K562 (cell line): ENCODE measurements at regions not wholly inside any gene's neighbourhood (a gene's known extent, or its start where the extent isn't known, plus 50 kb on each side); places are given as distances from the start of the nearest gene placed in this dataset.

Experiments
- ATAC-seq: fragments of 200-7000 bp; cut with Tn5 transposase; 3 replicates; pipeline ENCODE4 v1.9.1; 2020; ENCODE audit warnings: moderate library complexity
- BruUV-seq: library from RNA; stranded (reverse); fragments of 400-500 nt; replicated peaks from 2 replicates; lab custom pipeline; 2021; lab: Mats Ljungman, UMichigan
- CTCF ChIA-PET: fragments of 300-600 bp; formaldehyde crosslinking; extraction: SDS; loops from one replicate; lab custom pipeline; 2021; ENCODE audit warnings: low intra/inter-chr PET ratio; lab: Yijun Ruan, JAX
- POLR2A ChIA-PET: fragments of 300-600, 350-650 bp; sonication (Branson Sonifier 250); formaldehyde crosslinking; extraction: SDS; loops from one replicate; lab custom pipeline; 2021; ENCODE audit warnings: antibody characterized with exemption, inconsistent platforms; lab: Yijun Ruan, JAX
- DNase-seq, 4 experiments: peaks; one replicate each; pipeline versions ENCODE4 v3.0.0 to v3.0.0-alpha.2; 2011 to 2018; ENCODE audit warnings: low spot score in 3 of 4, mixed read lengths in 3 of 4; ENCODE audit errors: extremely low read depth in 1 of 4
- FAIRE-seq: peaks from 2 replicates; lab custom pipeline; 2011; peaks lifted over from hg19 to GRCh38; lab: Jason Lieb, UNC
- H2AFZ ChIP-seq: 2 replicates; pipeline ENCODE4 v1.6.0; 2011; ENCODE audit warnings: low read depth, low read length, control low read depth, inconsistent platforms
- H3K27ac ChIP-seq: fragments of 200-600 bp; 3 replicates; pipeline ENCODE4 v1.8.0; 2011; ENCODE audit warnings: low read depth, mild to moderate bottlenecking, control low read depth, inconsistent platforms, low read length, moderate library complexity, mixed read lengths; ENCODE audit errors: extremely low read depth
- H3K27me3 ChIP-seq, 2 experiments: fragments of 300-600 bp in 1 of 2; 2 replicates in 1 of 2; 3 replicates in 1 of 2; pipeline versions ENCODE4 v1.6.0 to v1.8.0; 2011; ENCODE audit warnings: inconsistent platforms in 2 of 2, low read length in 2 of 2, mild to moderate bottlenecking in 1 of 2, mixed read lengths in 1 of 2, moderate library complexity in 1 of 2; ENCODE audit not compliant: control insufficient read depth in 2 of 2, insufficient read depth in 2 of 2
- H3K36me3 ChIP-seq: fragments of 300-600 bp; 3 replicates; pipeline ENCODE4 v1.8.0; 2011; ENCODE audit warnings: mild to moderate bottlenecking, low read length, inconsistent platforms; ENCODE audit not compliant: control insufficient read depth, insufficient read depth
- H3K4me1 ChIP-seq, 2 experiments: fragments of 200-600 bp in 1 of 2; replicated peaks in 1 of 2; 2 replicates in 1 of 2; 3 replicates in 1 of 2; pipeline versions ENCODE4 v1.5.1 to v1.8.0; 2011; ENCODE audit warnings: inconsistent platforms in 2 of 2, low read length in 2 of 2, mild to moderate bottlenecking in 1 of 2, mixed read lengths in 1 of 2, moderate library complexity in 1 of 2; ENCODE audit not compliant: control insufficient read depth in 2 of 2, insufficient read depth in 2 of 2
- H3K4me2 ChIP-seq: 2 replicates; pipeline ENCODE4 v1.6.1; 2011; ENCODE audit warnings: low read length, control low read depth, inconsistent platforms, mixed read lengths; ENCODE audit not compliant: insufficient read depth
- H3K4me3 ChIP-seq: fragments of 200-600 bp; sonication (generic), shearing (Covaris generic); 2 replicates; pipeline ENCODE4 v1.5.1; 2016; ENCODE audit warnings: control low read depth, inconsistent platforms
- H3K79me2 ChIP-seq: fragments of 200-600 bp; 3 replicates; pipeline ENCODE4 v1.8.0; 2011; ENCODE audit warnings: low read length, inconsistent platforms; ENCODE audit not compliant: control insufficient read depth, insufficient read depth
- H3K9ac ChIP-seq, 2 experiments: 2 replicates each; pipeline versions ENCODE4 v1.6.0 to v1.6.1; 2011; ENCODE audit warnings: low read depth in 2 of 2, low read length in 2 of 2, control low read depth in 1 of 2, inconsistent platforms in 1 of 2, mild to moderate bottlenecking in 1 of 2, mixed read lengths in 1 of 2; ENCODE audit not compliant: insufficient read depth in 1 of 2
- H3K9me1 ChIP-seq: one replicate; pipeline ENCODE4 v1.6.0; 2011; ENCODE audit warnings: inconsistent platforms, mild to moderate bottlenecking, low read length, moderate library complexity; ENCODE audit not compliant: control insufficient read depth, insufficient read depth
- H3K9me3 ChIP-seq: replicated peaks from 2 replicates; pipeline ENCODE4 v1.5.1; 2011; ENCODE audit warnings: low read depth, low read length, inconsistent platforms; ENCODE audit not compliant: control insufficient read depth, insufficient read depth
- H4K20me1 ChIP-seq: replicated peaks from 2 replicates; pipeline ENCODE4 v1.6.1; 2011; ENCODE audit warnings: low read length, inconsistent platforms, mixed read lengths; ENCODE audit not compliant: control insufficient read depth, insufficient read depth
- CHD1 ChIP-seq: fragments of 200-600 bp; sonication (generic); IDR thresholded peaks from one replicate; pipeline ENCODE4 v1.6.1; 2012; ENCODE audit warnings: mild to moderate bottlenecking, moderate library complexity, low read length, inconsistent platforms
- ELF4 ChIP-seq: fragments of 450-650 bp; formaldehyde crosslinking; IDR thresholded peaks from 2 replicates; pipeline ENCODE4 v1.4.0; 2022; ENCODE audit warnings: missing genetic modification characterization
- ILK ChIP-seq: fragments of 450-650 bp; IDR thresholded peaks from 2 replicates; pipeline ENCODE4 v1.6.1; 2016; ENCODE audit warnings: missing genetic modification characterization, low read depth, mild to moderate bottlenecking, missing compliant biosample characterization, moderate library complexity, borderline replicate concordance
- NFRKB ChIP-seq: fragments of 450-650 bp; IDR thresholded peaks from 2 replicates; pipeline ENCODE4 v1.6.1; 2016; ENCODE audit warnings: low read depth
- NR4A1 ChIP-seq, 2 experiments: fragments of 250-450 bp in 1 of 2; fragments of 450-650 bp in 1 of 2; sonication (Bioruptor Pico) in 1 of 2; IDR thresholded peaks; 2 replicates each; pipeline versions ENCODE4 v1.4.0 to v1.6.1; 2016 to 2020; ENCODE audit warnings: mild to moderate bottlenecking in 2 of 2, missing compliant biosample characterization in 1 of 2, missing genetic modification characterization in 1 of 2, moderate library complexity in 1 of 2
- SP1 ChIP-seq: sonication (generic); formaldehyde crosslinking; IDR thresholded peaks from 2 replicates; pipeline ENCODE4 v1.8.1; 2022; ENCODE audit warnings: mild to moderate bottlenecking, missing genetic modification reagents
- WGBS: fragments of 100-300 bp; shearing (Covaris generic); methylation state at CpG from one replicate; pipeline ENCODE4 v1.1.6; 2016; ENCODE audit warnings: low coverage, mixed read lengths; ENCODE audit not compliant: insufficient coverage; ENCODE audit errors: missing lambda C conversion rate; 5-methylcytosine and 5-hydroxymethylcytosine counted together
- in situ Hi-C: fragments of 300-500 bp; cut with MboI; formaldehyde crosslinking; loops from 4 replicates; pipeline ENCODE4 v1.15.0; 2018; ENCODE audit warnings: inconsistent platforms, mixed read lengths
- intact Hi-C: fragments of 100-400 bp; cut with micrococcal nuclease; formaldehyde crosslinking; loops from 2 replicates; pipeline ENCODE4 v1.14.2; 2022
- TF ChIP-seq, protein P1 (sequence below): fragments of 450-650 bp; IDR thresholded peaks from 2 replicates; pipeline ENCODE4 v1.6.1; 2018; ENCODE audit warnings: mild to moderate bottlenecking, low read depth; ENCODE audit not compliant: partially characterized antibody
- TF ChIP-seq, protein P2 (sequence below): sonication (generic); formaldehyde crosslinking; IDR thresholded peaks from 2 replicates; pipeline ENCODE4 v1.8.1; 2023; ENCODE audit warnings: mild to moderate bottlenecking, missing genetic modification reagents, moderate library complexity
- TF ChIP-seq, protein P3 (sequence below): fragments of 200-800 bp; sonication (Bioruptor generic); IDR thresholded peaks from 2 replicates; pipeline ENCODE4 v1.6.1; 2017; ENCODE audit warnings: missing genetic modification characterization, missing compliant biosample characterization

DNA sequence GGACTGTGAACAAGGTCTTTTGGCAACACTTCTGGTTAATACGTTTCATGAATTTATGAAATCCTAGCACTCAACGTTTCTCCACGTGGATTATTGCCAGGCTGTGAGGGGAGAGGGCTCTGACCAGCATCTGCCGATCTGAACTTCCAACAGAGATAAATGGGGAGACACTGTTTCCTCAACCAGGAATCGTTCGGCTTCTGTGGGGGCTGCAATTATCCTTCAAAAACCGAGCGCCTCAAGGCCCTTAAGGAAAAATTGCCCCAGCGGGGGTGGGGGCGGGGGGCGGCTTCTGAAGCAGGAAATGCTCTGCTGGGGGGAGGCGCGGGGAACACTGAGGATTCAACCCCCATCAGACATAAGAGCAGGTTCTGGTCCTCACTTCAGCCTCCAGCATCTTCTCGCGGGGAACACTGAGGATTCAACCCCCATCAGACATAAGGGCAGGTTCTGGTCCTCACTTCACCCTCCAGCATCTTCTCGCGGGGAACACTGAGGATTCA is 155.6 kb downstream of the BRD1 start:
- intact Hi-C loops: no loop called here
- H3K36me3 ChIP-seq: no peaks in the 10 kb centered on the region
- no peak overlapping the region for H3K27ac ChIP-seq
- 4% methylated on average over 4 of the region's 17 CpGs for WGBS
- H3K4me2 ChIP-seq: no peak overlapping the region
- DNase-seq: no peak
- no peak overlapping the region for H3K9ac ChIP-seq
- no peaks in the 10 kb centered on the region for H3K79me2 ChIP-seq
- ChIA-PET POLR2A (no interaction called here), CTCF (no interaction called here)
- no peak for ATAC-seq
- TF ChIP-seq NFRKB (no peak), ILK (tag) (no peak), ELF4 (CRISPR knock-in tag) (no peak), SP1 (CRISPR knock-in tag) (no peak), CHD1 (no peak), NR4A1 (CRISPR knock-in tag; IDR thresholded peaks at IDR 0.05) (no peak), NR4A1 (tag; IDR thresholded peaks at IDR 0.05) (no peak)
- TF ChIP-seq, protein P1, sequence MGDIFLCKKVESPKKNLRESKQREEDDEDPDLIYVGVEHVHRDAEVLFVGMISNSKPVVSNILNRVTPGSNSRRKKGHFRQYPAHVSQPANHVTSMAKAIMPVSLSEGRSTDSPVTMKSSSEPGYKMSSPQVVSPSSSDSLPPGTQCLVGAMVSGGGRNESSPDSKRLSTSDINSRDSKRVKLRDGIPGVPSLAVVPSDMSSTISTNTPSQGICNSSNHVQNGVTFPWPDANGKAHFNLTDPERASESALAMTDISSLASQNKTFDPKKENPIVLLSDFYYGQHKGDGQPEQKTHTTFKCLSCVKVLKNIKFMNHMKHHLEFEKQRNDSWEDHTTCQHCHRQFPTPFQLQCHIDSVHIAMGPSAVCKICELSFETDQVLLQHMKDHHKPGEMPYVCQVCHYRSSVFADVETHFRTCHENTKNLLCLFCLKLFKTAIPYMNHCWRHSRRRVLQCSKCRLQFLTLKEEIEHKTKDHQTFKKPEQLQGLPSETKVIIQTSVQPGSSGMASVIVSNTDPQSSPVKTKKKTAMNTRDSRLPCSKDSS: no peak
- TF ChIP-seq, protein P2, sequence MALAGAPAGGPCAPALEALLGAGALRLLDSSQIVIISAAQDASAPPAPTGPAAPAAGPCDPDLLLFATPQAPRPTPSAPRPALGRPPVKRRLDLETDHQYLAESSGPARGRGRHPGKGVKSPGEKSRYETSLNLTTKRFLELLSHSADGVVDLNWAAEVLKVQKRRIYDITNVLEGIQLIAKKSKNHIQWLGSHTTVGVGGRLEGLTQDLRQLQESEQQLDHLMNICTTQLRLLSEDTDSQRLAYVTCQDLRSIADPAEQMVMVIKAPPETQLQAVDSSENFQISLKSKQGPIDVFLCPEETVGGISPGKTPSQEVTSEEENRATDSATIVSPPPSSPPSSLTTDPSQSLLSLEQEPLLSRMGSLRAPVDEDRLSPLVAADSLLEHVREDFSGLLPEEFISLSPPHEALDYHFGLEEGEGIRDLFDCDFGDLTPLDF (CRISPR knock-in tag): no peak
- TF ChIP-seq, protein P3, sequence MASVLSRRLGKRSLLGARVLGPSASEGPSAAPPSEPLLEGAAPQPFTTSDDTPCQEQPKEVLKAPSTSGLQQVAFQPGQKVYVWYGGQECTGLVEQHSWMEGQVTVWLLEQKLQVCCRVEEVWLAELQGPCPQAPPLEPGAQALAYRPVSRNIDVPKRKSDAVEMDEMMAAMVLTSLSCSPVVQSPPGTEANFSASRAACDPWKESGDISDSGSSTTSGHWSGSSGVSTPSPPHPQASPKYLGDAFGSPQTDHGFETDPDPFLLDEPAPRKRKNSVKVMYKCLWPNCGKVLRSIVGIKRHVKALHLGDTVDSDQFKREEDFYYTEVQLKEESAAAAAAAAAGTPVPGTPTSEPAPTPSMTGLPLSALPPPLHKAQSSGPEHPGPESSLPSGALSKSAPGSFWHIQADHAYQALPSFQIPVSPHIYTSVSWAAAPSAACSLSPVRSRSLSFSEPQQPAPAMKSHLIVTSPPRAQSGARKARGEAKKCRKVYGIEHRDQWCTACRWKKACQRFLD (CRISPR knock-in tag): no peak
- no peak overlapping the region for H2AFZ ChIP-seq
- H3K9me3 ChIP-seq: no peaks in the 10 kb centered on the region
- no peaks in the 10 kb centered on the region; the same call in 1 of the 2 replicates for H4K20me1 ChIP-seq
- no peak for FAIRE-seq
- peaks cover 11 to 35% of the 10 kb centered on the region in 2 experiments for H3K27me3 ChIP-seq
- H3K4me3 ChIP-seq: no peak overlapping the region
- H3K4me1 ChIP-seq: peaks cover 0 to 5% of the 10 kb centered on the region in 2 experiments; a peak in 2 of 5 replicates
- no peaks in the 10 kb centered on the region for H3K9me1 ChIP-seq
- in situ Hi-C loops: no loop called here
- BruUV-seq: no TSS peak
